SK-MEL-5 (cell line): ENCODE measurements at regions not wholly inside any gene's neighbourhood (a gene's known extent, or its start where the extent isn't known, plus 50 kb on each side); places are given as distances from the start of the nearest gene placed in this dataset.

Experiments used
- DNase-seq: peaks from one replicate; pipeline ENCODE4 v3.0.0-alpha.2; 2016; ENCODE audit warnings: low read depth, low spot score
- in situ Hi-C: cut with HindIII; loops from 2 replicates; pipeline ENCODE4 v1.10.0; 2016; ENCODE audit warnings: low sequenced_read_pairs, high pct_unique_total_duplicates, low pct_unique_long_range_greater_than_20kb

DNA sequence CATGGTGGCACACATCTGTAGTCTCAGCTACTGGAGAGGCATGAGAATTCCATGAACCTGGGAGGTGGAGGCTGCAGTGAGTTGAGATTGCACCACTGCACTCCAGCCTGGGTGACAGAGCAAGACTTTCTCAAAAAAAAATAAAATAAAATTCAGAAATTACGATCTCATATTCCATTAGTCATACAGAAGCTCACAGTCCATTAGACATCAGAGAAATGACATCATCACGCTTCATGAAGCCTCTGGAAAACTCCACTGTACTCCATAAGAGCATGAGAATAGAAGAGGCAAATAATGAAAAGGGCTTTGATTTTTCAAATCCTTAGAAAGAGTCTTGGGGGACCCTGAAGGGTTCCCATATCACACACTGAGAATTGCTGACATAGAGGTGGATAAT is 145.0 kb upstream of the MITF start:
- in situ Hi-C loops: no loop called here
- no peak for DNase-seq

DNA sequence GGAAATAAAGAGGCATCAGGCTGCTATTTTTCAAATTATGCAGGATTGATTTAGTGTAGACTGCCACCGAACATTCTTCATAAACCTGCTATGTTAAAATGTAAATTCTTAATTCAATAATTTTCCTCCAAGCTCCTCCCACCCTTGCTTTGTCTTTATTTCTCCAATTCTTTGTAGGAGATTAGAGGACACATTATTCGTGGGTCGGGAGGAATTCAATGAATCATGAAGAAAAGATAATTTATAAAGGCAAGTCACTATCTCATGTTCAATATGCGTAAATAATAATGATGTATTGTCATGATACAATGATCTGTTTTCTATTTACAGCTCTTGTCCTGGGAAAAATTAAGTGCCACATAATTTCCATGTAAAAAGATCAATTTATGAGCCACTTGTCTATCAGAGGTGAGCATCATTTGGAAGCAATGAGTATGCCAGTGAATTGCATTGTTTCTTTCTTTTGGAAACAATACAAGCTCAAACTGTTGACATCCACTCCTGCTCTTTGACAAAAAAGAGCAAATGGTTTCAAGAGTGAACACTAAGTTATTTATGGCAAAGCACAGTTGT is 148.0 kb upstream of the MITF start:
- DNase-seq: no peak
- in situ Hi-C loops: no loop called here

- no peak for DNase-seq
- in situ Hi-C loops: no loop called here
Measured at GRCh38 chr3:69590111-69590510, 149.2 kb upstream of the MITF start.

GRCh38 chr3:69588170-69588569 is 151.1 kb upstream of the MITF start:
- in situ Hi-C loops: no loop called here
- no peak for DNase-seq

DNA sequence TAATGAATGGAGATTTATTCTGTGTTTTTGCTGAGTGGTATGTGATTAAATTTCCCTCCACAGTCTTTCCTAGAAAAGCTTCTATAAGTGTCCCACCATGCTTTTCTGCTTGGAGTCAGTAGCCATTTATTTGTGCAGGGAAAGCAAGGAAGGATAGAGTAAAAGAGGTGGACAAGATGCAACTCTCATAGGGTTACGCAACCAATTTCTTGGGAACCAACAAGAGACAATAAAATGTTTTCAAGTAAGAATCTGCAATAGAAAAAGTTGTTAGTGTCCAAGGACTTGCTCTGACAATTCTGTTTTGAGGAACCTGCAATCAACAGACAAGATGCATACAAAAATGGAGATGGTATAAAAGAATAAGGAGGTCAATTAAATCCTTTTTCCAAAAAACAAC is 153.8 kb upstream of the MITF start:
- in situ Hi-C loops: no loop called here

DNA sequence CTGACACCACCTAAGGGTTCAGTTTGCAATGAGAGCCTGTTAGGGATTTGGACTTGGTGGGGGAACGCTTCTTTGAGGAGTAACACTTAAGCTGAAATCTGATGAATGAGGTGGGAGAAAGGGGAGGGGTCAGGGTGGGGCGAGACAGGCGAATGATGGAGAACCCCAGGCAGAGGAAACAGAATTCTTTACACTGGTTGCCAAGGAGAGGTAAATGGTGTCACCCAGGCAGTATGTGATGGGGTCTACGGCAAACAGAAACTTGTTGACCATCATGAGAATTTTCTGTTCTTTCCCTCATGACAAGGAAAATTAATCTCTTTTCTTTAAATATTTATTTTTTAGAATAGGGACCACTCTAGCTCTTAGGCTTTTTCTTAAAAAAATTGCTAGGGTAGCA is 157.2 kb upstream of the MITF start:
- DNase-seq: no peak
- in situ Hi-C loops: no loop called here

More for the DNA sequence above, 153.8 kb upstream of the MITF start:
- DNase-seq: no peak

DNA sequence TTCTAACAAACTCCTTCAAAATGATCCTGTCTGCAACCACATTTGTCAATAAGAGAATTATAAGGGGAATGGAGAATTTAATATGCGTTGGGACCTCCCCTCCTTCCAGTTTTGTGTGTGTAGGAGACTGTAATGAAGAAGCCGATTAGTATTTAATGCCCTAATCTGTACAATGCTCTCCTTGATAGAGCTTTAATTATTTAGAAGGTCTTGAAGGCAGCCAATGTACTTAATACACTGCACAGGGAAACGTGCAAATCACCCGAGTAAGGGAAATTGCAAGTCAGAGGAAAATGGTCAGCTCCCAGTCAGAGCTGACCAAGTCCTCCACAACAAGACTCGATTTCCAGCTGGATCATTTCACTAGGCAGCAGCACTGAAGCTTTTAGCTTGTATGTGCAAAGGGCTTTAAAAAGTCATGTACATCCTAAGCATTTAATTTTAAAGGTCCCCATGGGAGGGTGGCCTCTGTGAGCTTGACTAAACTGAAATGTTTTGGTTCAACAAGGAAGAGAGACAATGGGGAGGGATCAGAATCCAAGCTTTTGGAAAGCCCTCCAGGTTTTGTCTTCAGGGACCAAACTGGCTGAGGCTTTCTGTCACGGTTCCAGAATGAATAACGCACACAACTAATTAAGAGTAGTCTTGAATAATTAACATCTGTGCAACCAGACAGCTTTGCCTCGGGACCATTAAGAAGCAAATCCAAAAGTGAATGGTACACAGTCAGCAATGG is 159.8 kb upstream of the MITF start:
- in situ Hi-C loops: no loop called here
- DNase-seq: no peak

DNA sequence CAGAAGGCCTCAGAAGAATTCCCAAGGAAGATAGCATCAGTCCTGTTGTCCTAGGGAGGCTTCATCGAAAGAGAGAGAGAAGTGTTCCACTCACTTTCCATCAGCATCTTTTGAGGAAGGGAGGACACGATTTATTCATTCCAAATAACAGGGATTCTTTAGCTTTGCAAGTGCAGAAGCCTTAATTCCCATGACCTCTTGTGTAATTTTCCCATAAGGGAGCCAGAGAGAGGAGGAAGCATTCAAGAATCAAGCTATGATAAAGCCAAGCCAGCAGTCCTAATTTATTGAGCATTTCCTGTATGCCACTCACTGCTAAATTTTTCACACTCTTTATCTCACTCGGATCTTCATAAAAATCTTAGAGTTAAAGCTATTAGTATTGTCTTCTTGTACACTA is 169.7 kb upstream of the MITF start:
- in situ Hi-C loops: no loop called here
- no peak for DNase-seq

DNA sequence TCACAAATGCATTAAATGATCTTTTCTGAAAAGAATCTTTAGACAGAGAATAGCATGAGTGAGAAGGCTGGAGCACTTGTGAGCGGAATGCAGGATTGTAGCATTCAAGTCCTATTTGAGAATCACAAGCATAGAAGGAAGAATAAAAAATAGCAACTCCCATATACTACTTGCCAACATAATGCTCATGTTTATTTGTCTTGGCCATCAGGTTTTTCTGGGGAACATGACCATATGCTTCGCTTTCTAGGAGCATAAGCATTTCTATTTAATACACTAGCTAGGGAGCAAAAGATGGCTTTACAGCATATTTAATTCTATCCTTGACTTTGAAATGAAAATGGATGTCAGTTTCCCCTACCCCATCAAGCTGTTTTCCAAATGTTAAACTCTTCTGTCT is 170.3 kb upstream of the MITF start:
- in situ Hi-C loops: no loop called here

GRCh38 chr3:69568458-69568857 is 170.8 kb upstream of the MITF start:
- DNase-seq: no peak
- in situ Hi-C loops: no loop called here

More for the DNA sequence above, 170.3 kb upstream of the MITF start:
- no peak for DNase-seq

- no peak for DNase-seq
- in situ Hi-C loops: no loop called here
Measured at GRCh38 chr3:69567710-69568052, 171.6 kb upstream of the MITF start.

DNA sequence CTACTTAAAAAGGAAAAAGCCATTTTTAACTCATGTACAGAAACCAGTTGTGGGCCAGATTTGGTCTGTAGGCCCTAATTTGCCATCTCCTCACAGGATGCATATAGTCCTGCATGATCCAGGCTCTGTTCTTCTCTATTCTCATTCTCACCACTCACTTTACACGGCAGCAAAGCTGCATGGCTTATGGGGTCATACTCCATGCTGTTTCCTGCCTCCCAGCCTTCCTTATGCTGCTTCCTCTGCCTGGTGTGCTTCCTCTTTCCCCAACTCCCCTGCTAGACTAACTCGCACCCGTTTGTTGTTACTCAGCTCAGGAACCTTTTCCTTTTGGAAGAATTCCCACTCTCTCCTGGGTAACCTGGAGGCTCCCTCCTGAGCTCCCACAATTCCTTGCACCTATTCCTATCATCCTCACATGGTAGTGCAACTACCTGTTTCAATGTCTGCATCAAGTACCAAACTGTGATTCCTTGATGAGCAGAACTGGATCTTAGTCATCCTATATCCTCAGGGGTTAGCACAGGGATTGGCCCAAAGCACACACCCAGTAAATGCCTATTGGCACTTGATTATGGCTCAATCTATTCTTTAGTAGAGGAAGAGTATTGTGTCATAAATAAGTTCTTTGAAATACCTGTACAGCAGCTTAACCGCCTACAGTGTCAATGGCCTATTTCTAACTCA is 172.1 kb upstream of the MITF start:
- in situ Hi-C loops: no loop called here
- no peak for DNase-seq

DNA sequence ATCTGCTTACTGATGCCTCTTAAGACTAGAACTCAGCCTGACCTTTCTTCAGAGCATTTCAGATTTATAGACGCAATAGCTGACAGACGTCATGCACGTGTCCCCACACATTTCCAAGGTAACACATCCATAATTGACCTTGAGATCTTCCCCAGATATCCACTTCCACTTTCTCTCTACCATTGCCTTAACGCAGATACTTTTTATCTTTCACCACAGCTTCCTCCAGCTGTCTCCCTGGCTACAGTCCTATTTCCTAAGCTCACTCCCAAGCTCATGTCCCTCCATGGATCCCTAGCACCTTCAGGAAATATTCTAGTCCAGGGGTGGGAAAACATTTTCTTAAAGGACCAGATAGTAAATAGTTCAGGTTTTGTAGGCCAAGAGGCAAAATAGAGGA is 173.0 kb upstream of the MITF start:
- in situ Hi-C loops: no loop called here
- no peak for DNase-seq

DNA sequence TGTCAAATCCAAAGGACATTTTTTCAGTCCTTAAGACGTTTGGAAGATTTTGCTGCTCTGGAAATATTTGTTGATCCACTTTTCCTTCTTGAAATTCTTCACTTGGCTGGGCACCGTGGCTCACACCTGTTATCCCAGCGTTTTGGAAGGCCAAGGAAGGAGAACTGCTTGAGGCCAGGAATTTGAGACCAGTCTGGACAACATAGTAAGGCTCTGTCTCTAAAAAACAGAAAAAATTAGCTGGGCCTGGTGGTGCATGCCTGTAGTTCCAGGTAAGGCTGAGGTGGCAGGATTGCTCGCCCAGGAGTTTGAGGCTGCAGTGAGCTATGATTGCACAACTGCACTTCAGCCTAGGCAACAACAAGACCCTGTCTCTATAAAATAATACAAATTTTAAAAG is 173.9 kb upstream of the MITF start:
- DNase-seq: no peak
- in situ Hi-C loops: no loop called here

- in situ Hi-C loops: no loop called here
- DNase-seq: no peak
Measured at GRCh38 chr3:69563981-69564380, 175.3 kb upstream of the MITF start.

GRCh38 chr3:69563151-69563550 is 176.1 kb upstream of the MITF start:
- DNase-seq: no peak
- in situ Hi-C loops: no loop called here

DNA sequence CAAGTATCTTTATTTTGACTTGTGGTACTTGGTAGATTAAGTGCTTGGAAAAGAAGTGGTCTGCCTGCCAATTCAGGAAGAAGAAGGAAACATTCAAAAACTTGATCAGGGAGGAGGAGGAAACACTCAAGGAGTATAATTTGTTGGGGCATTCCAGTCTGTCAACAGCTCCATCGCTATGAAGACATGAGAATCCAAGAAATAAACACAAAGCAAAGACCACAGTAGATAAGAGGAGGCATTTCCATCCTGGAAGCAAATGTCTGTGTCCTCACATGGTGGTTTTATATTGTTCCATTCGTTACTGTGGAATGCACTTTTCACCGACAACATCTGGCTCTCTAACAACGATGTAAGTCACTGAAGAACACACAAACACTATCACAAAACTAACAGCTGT is 176.1 kb upstream of the FRMD4B start:
- in situ Hi-C loops: no loop called here
- DNase-seq: no peak

GRCh38 chr3:69560818-69561217 is 174.9 kb upstream of the FRMD4B start:
- DNase-seq: no peak
- in situ Hi-C loops: no loop called here

DNA sequence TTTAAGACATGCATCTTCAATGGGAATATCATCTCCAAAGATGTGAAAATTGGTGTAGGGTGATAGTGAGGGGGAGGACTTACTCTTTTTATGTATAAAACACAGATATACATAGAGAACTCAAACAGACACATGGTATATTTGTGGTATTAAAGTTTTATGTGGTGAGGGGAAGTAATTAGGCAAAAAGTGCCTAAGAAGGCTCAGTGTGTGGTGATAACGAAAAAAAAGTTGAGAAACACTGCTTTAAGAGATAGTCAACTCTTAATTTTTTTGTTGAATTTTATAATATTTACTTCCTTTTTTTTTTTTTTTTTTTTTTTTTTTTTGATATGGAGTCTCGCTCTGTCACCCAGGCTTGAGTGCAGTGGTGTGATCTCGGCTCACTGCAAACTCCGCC is 174.2 kb upstream of the FRMD4B start:
- DNase-seq: no peak
- in situ Hi-C loops: no loop called here
